ENCODE measurements at regions not wholly inside any gene's neighbourhood (a gene's known extent, or its start where the extent isn't known, plus 50 kb on each side); places are given as distances from the start of the nearest gene placed in this dataset.

GRCh38 chr9:88313364-88314220, 74.7 kb upstream of the SPIN1 start:
- peak in 1 of 2 donors; percentile 12 for DNase-seq (ENCODE audit: low read depth in 2 of 2)
- TF ChIP-seq CTCF (conservative IDR thresholded peaks at IDR 0.05 in 1 of 2, IDR thresholded peaks at IDR 0.05 in 1 of 2; ENCODE audit: low read depth in 1 of 2, low read length in 2 of 2) = no peak
- TF ChIP-seq EZH2 (IDR thresholded peaks at IDR 0.05; ENCODE audit: low read length, missing control alignments) = no peak
- no peak overlapping the region for H2AFZ ChIP-seq (ENCODE audit: low read length)

GRCh38 chr9:88312517-88313103, 75.6 kb upstream of the SPIN1 start:
- Histone ChIP-seq H3K27ac (ENCODE audit: insufficient read depth, low read length) (no peak overlapping the region), H3K27me3 (ENCODE audit: control insufficient read depth, insufficient read depth, low read length) (no peaks in the 10 kb centered on the region), H3K9me3 (ENCODE audit: control insufficient read depth, insufficient read depth, low read depth, low read length) (no peaks in the 10 kb centered on the region), H3K4me2 (ENCODE audit: extremely low read depth, insufficient read depth, low read length) (no peak overlapping the region), H4K20me1 (ENCODE audit: control insufficient read depth, extremely low read depth, insufficient read depth, low read length) (no peaks in the 10 kb centered on the region), H3K4me3 (replicated peaks in 1 of 4; ENCODE audit: control extremely low read depth in 1 of 4, insufficient read depth in 1 of 4, low read depth in 3 of 4, low read length in 4 of 4) (no peak overlapping the region), H3K79me2 (ENCODE audit: control insufficient read depth, insufficient read depth, low read length) (no peaks in the 10 kb centered on the region), H2AFZ (ENCODE audit: low read length) (no peak overlapping the region), H3K4me1 (ENCODE audit: control insufficient read depth, extremely low read depth, insufficient read depth, low read length) (no peaks in the 10 kb centered on the region), H3K36me3 (ENCODE audit: control insufficient read depth, insufficient read depth, low read length) (no peaks in the 10 kb centered on the region), H3K9ac (ENCODE audit: insufficient read depth, low read length) (no peak overlapping the region)
- DNase-seq (ENCODE audit: low read depth in 2 of 2) = no peak
- TF ChIP-seq EZH2 (IDR thresholded peaks at IDR 0.05; ENCODE audit: low read length, missing control alignments) (no peak), CTCF (conservative IDR thresholded peaks at IDR 0.05 in 1 of 2, IDR thresholded peaks at IDR 0.05 in 1 of 2; ENCODE audit: low read depth in 1 of 2, low read length in 2 of 2) (no peak)

More at GRCh38 chr9:88313364-88314220, 74.7 kb upstream of the SPIN1 start:
- H3K4me3 ChIP-seq (replicated peaks in 1 of 4; ENCODE audit: control extremely low read depth in 1 of 4, insufficient read depth in 1 of 4, low read depth in 3 of 4, low read length in 4 of 4) = no peak overlapping the region
- H3K36me3 ChIP-seq (ENCODE audit: control insufficient read depth, insufficient read depth, low read length) = no peaks in the 10 kb centered on the region
- H4K20me1 ChIP-seq (ENCODE audit: control insufficient read depth, extremely low read depth, insufficient read depth, low read length) = no peaks in the 10 kb centered on the region
- H3K9ac ChIP-seq (ENCODE audit: insufficient read depth, low read length) = no peak overlapping the region
- H3K79me2 ChIP-seq (ENCODE audit: control insufficient read depth, insufficient read depth, low read length) = no peaks in the 10 kb centered on the region
- no peak overlapping the region for H3K4me2 ChIP-seq (ENCODE audit: extremely low read depth, insufficient read depth, low read length)
- no peaks in the 10 kb centered on the region for H3K4me1 ChIP-seq (ENCODE audit: control insufficient read depth, extremely low read depth, insufficient read depth, low read length)
- no peaks in the 10 kb centered on the region for H3K27me3 ChIP-seq (ENCODE audit: control insufficient read depth, insufficient read depth, low read length)
- H3K27ac ChIP-seq (ENCODE audit: insufficient read depth, low read length) = no peak overlapping the region
- no peaks in the 10 kb centered on the region for H3K9me3 ChIP-seq (ENCODE audit: control insufficient read depth, insufficient read depth, low read depth, low read length)

GRCh38 chr9:88312045-88312444, 76.2 kb upstream of the SPIN1 start:
- Histone ChIP-seq H3K27me3 (ENCODE audit: control insufficient read depth, insufficient read depth, low read length) (no peaks in the 10 kb centered on the region), H3K4me3 (replicated peaks in 1 of 4; ENCODE audit: control extremely low read depth in 1 of 4, insufficient read depth in 1 of 4, low read depth in 3 of 4, low read length in 4 of 4) (no peak overlapping the region), H3K79me2 (ENCODE audit: control insufficient read depth, insufficient read depth, low read length) (no peaks in the 10 kb centered on the region), H3K9ac (ENCODE audit: insufficient read depth, low read length) (no peak overlapping the region), H2AFZ (ENCODE audit: low read length) (no peak overlapping the region), H3K27ac (ENCODE audit: insufficient read depth, low read length) (no peak overlapping the region), H4K20me1 (ENCODE audit: control insufficient read depth, extremely low read depth, insufficient read depth, low read length) (no peaks in the 10 kb centered on the region), H3K4me1 (ENCODE audit: control insufficient read depth, extremely low read depth, insufficient read depth, low read length) (no peaks in the 10 kb centered on the region), H3K9me3 (ENCODE audit: control insufficient read depth, insufficient read depth, low read depth, low read length) (no peaks in the 10 kb centered on the region), H3K36me3 (ENCODE audit: control insufficient read depth, insufficient read depth, low read length) (no peaks in the 10 kb centered on the region), H3K4me2 (ENCODE audit: extremely low read depth, insufficient read depth, low read length) (no peak overlapping the region)
- no peak for DNase-seq (ENCODE audit: low read depth in 2 of 2)
- TF ChIP-seq EZH2 (IDR thresholded peaks at IDR 0.05; ENCODE audit: low read length, missing control alignments) = no peak
- no peak for TF ChIP-seq CTCF (conservative IDR thresholded peaks at IDR 0.05 in 1 of 2, IDR thresholded peaks at IDR 0.05 in 1 of 2; ENCODE audit: low read depth in 1 of 2, low read length in 2 of 2)

All from fibroblast of lung (primary cell).